HL-60 (cell line): ENCODE measurements at regions not wholly inside any gene's neighbourhood (a gene's known extent, or its start where the extent isn't known, plus 50 kb on each side); places are given as distances from the start of the nearest gene placed in this dataset.
A peak's percentile ranks its signal among the peaks of the same experiment; 100 is the strongest.

Source experiments
- DNase-seq, 2 experiments: peaks; one replicate each; pipeline ENCODE4 v3.0.0-alpha.2; 2010 to 2020; ENCODE audit warnings: low read depth in 1 of 2, low spot score in 1 of 2
- H3K27ac ChIP-seq: fragments of 250-450 bp; sonication (Bioruptor Pico); replicated peaks from 2 replicates; pipeline ENCODE4 v1.5.1; 2020; ENCODE audit warnings: mild to moderate bottlenecking, moderate library complexity
- H3K27me3 ChIP-seq: fragments of 250-450 bp; sonication (Bioruptor Pico); 2 replicates; pipeline ENCODE4 v1.5.1; 2021; ENCODE audit warnings: mild to moderate bottlenecking, moderate library complexity; ENCODE audit not compliant: insufficient read depth, poor library complexity, severe bottlenecking
- H3K4me3 ChIP-seq: replicated peaks from 2 replicates; pipeline ENCODE4 v1.5.1; 2011; ENCODE audit warnings: mild to moderate bottlenecking, control low read depth, low read length; ENCODE audit not compliant: insufficient read depth
- CTCF ChIP-seq: IDR thresholded peaks from one replicate; pipeline ENCODE4 v1.5.1; 2011; ENCODE audit warnings: low read length, control low read depth, inconsistent platforms; ENCODE audit not compliant: insufficient read depth
- GABPA ChIP-seq: IDR thresholded peaks from 2 replicates; pipeline ENCODE4 v1.6.1; 2012; ENCODE audit warnings: low read depth
- POLR2AphosphoS5 ChIP-seq: IDR thresholded peaks from 2 replicates; pipeline ENCODE4 v1.6.1; 2012; ENCODE audit warnings: low read depth
- REST ChIP-seq: IDR thresholded peaks from 2 replicates; pipeline ENCODE4 v1.6.1; 2012; ENCODE audit warnings: low read depth; ENCODE audit not compliant: insufficient replicate concordance
- SPI1 ChIP-seq: IDR thresholded peaks from 2 replicates; pipeline ENCODE4 v1.6.1; 2012; ENCODE audit warnings: low read depth, mild to moderate bottlenecking, borderline replicate concordance

GRCh38 chr1:188425687-188426086 lies 1596.9 kb downstream of the PLA2G4A start:
- TF ChIP-seq SPI1: no peak
- no peak for TF ChIP-seq POLR2AphosphoS5
- no peak for TF ChIP-seq GABPA
- no peak for TF ChIP-seq REST
- TF ChIP-seq CTCF: no peak
- Histone ChIP-seq H3K27ac (no peak overlapping the region), H3K27me3 (no peaks in the 10 kb centered on the region), H3K4me3 (no peak overlapping the region)
- no peak for DNase-seq

- H3K4me3 ChIP-seq: no peak overlapping the region
- TF ChIP-seq SPI1: no peak
- DNase-seq: no peak
- H3K27me3 ChIP-seq: no peaks in the 10 kb centered on the region
- H3K27ac ChIP-seq: no peak overlapping the region
These were observed 1597.8 kb downstream of the PLA2G4A start for GRCh38 chr1:188426561-188426960.

- TF ChIP-seq REST: no peak
- TF ChIP-seq SPI1: no peak
- TF ChIP-seq CTCF: no peak
- no peak for TF ChIP-seq POLR2AphosphoS5
- no peak for TF ChIP-seq GABPA
- DNase-seq: no peak
- Histone ChIP-seq H3K27ac (no peak overlapping the region), H3K27me3 (no peaks in the 10 kb centered on the region), H3K4me3 (no peak overlapping the region)
These were observed 1598.9 kb downstream of the PLA2G4A start for GRCh38 chr1:188427642-188428041.

GRCh38 chr1:188429386-188429785 lies 1600.6 kb downstream of the PLA2G4A start:
- TF ChIP-seq CTCF: no peak
- DNase-seq: peak; percentile 31 to 38
- Histone ChIP-seq H3K27me3 (no peaks in the 10 kb centered on the region), H3K27ac (no peak overlapping the region; the same call in 1 of the 2 replicates), H3K4me3 (no peak overlapping the region)
